GM10266 (cell line): ENCODE measurements at regions not wholly inside any gene's neighbourhood (a gene's known extent, or its start where the extent isn't known, plus 50 kb on each side); places are given as distances from the start of the nearest gene placed in this dataset.

Experiments used
- DNase-seq: peaks from one replicate; pipeline ENCODE4 v3.0.0; 2012; ENCODE audit errors: extremely low spot score
- CTCF ChIP-seq: IDR thresholded peaks from 2 replicates; pipeline ENCODE4 v1.5.1; 2012; ENCODE audit warnings: mild to moderate bottlenecking, low read depth; ENCODE audit not compliant: control insufficient read depth, insufficient read depth; ENCODE audit errors: missing control alignments

- TF ChIP-seq CTCF: no peak
- no peak for DNase-seq
These were observed 450.9 kb downstream of the FBXO15 start for GRCh38 chr18:73696698-73697097.

GRCh38 chr18:73696171-73696570 is 451.5 kb downstream of the FBXO15 start:
- DNase-seq: no peak
- no peak for TF ChIP-seq CTCF

- DNase-seq: no peak
These were observed 454.5 kb downstream of the FBXO15 start for GRCh38 chr18:73693091-73693490.

GRCh38 chr18:73691624-73692023 is 456.0 kb downstream of the FBXO15 start:
- no peak for TF ChIP-seq CTCF
- no peak for DNase-seq

More at GRCh38 chr18:73693091-73693490, 454.5 kb downstream of the FBXO15 start:
- TF ChIP-seq CTCF: no peak

GRCh38 chr18:73691118-73691517 is 456.5 kb downstream of the FBXO15 start:
- no peak for TF ChIP-seq CTCF

GRCh38 chr18:73690222-73690621 is 457.4 kb downstream of the FBXO15 start:
- no peak for TF ChIP-seq CTCF
- no peak for DNase-seq

More at GRCh38 chr18:73691118-73691517, 456.5 kb downstream of the FBXO15 start:
- DNase-seq: no peak

GRCh38 chr18:73688851-73689711 is 458.6 kb downstream of the FBXO15 start:
- DNase-seq: no peak
- no peak for TF ChIP-seq CTCF
